GM18508 (cell line): ENCODE measurements at regions not wholly inside any gene's neighbourhood (a gene's known extent, or its start where the extent isn't known, plus 50 kb on each side); places are given as distances from the start of the nearest gene placed in this dataset.

Experiments used
- ATAC-seq: cut with Tn5 transposase; IDR thresholded peaks from one replicate; pipeline ENCODE4 v1.9.1; 2021; ENCODE audit warnings: moderate number of reproducible peaks; ENCODE audit not compliant: insufficient read depth, unreplicated experiment

- ATAC-seq: no peak
Measured at GRCh38 chr1:221439747-221440501, 302.0 kb downstream of the DUSP10 start.

- no peak for ATAC-seq
Measured at GRCh38 chr1:221440658-221441057, 301.2 kb downstream of the DUSP10 start.

GRCh38 chr1:221442056-221442455 lies 299.8 kb downstream of the DUSP10 start:
- ATAC-seq: no peak

GRCh38 chr1:221444346-221444745 lies 297.5 kb downstream of the DUSP10 start:
- no peak for ATAC-seq

- ATAC-seq: no peak
Measured at GRCh38 chr1:221448585-221449175, 293.2 kb downstream of the DUSP10 start.

GRCh38 chr1:221449194-221449593 lies 292.7 kb downstream of the DUSP10 start:
- ATAC-seq: no peak

- no peak for ATAC-seq
Measured at GRCh38 chr1:221449801-221450470, 292.0 kb downstream of the DUSP10 start.

- ATAC-seq: no peak
Measured at GRCh38 chr1:221451741-221452140, 290.1 kb downstream of the DUSP10 start.

- no peak for ATAC-seq
Measured at GRCh38 chr1:221454096-221454495, 287.8 kb downstream of the DUSP10 start.

- no peak for ATAC-seq
Measured at GRCh38 chr1:221456918-221457317, 285.0 kb downstream of the DUSP10 start.

GRCh38 chr1:221457685-221458446 lies 284.0 kb downstream of the DUSP10 start:
- ATAC-seq: no peak

- ATAC-seq: no peak
Measured at GRCh38 chr1:221458447-221459156, 283.3 kb downstream of the DUSP10 start.

GRCh38 chr1:221459558-221459957 lies 282.3 kb downstream of the DUSP10 start:
- no peak for ATAC-seq

- ATAC-seq: no peak
Measured at GRCh38 chr1:221462345-221462744, 279.5 kb downstream of the DUSP10 start.

- no peak for ATAC-seq
Measured at GRCh38 chr1:221468546-221468945, 273.3 kb downstream of the DUSP10 start.

- no peak for ATAC-seq
Measured at GRCh38 chr1:221469476-221469875, 272.4 kb downstream of the DUSP10 start.

- ATAC-seq: no peak
Measured at GRCh38 chr1:221470000-221470698, 271.7 kb downstream of the DUSP10 start.

GRCh38 chr1:221473411-221473810 lies 268.5 kb downstream of the DUSP10 start:
- ATAC-seq: no peak

GRCh38 chr1:221477252-221477651 lies 264.6 kb downstream of the DUSP10 start:
- no peak for ATAC-seq
